Activated CD4-positive, alpha-beta memory T cell treated with anti-CD3 and anti-CD28 coated beads for 36 hours (primary cell): ENCODE measurements at regions not wholly inside any gene's neighbourhood (a gene's known extent, or its start where the extent isn't known, plus 50 kb on each side); places are given as distances from the start of the nearest gene placed in this dataset.

Experiments
- CTCF ChIA-PET: fragments of 350-600 bp; sonication (Branson Sonifier 250); formaldehyde crosslinking; loops from one replicate; lab custom pipeline; 2021; ENCODE audit warnings: antibody characterized with exemption, inconsistent platforms; lab: Charles Lee
- POLR2A ChIA-PET: fragments of 350-600 bp; sonication (Branson Sonifier 250); formaldehyde crosslinking; loops from one replicate; lab custom pipeline; 2021; ENCODE audit warnings: antibody characterized with exemption; lab: Charles Lee
- DNase-seq: peaks from one replicate; pipeline ENCODE4 v3.0.0-alpha.2; 2020
- H3K27ac Mint-ChIP-seq: one replicate; pipeline ENCODE4 v1.8.0; 2021; ENCODE audit warnings: mixed read lengths
- H3K27me3 Mint-ChIP-seq: one replicate; pipeline ENCODE4 v1.8.0; 2021; ENCODE audit warnings: mixed read lengths
- H3K36me3 Mint-ChIP-seq: one replicate; pipeline ENCODE4 v1.8.0; 2021; ENCODE audit warnings: mixed read lengths
- H3K4me1 Mint-ChIP-seq: one replicate; pipeline ENCODE4 v1.8.0; 2021; ENCODE audit warnings: low read depth, mixed read lengths
- H3K4me3 Mint-ChIP-seq: one replicate; pipeline ENCODE4 v1.8.0; 2021; ENCODE audit warnings: mild to moderate bottlenecking, mixed read lengths
- H3K9me3 Mint-ChIP-seq: one replicate; pipeline ENCODE4 v1.8.0; 2021; ENCODE audit warnings: mixed read lengths
- intact Hi-C: fragments of 100-400 bp; cut with micrococcal nuclease; formaldehyde crosslinking; loops from one replicate; pipeline ENCODE4 v1.15.1; 2023

GRCh38 chrX:67288156-67288555, 255.7 kb upstream of the AR start:
- Mint-ChIP-seq H3K36me3 (no peaks in the 10 kb centered on the region), H3K4me1 (no peaks in the 10 kb centered on the region), H3K27me3 (no peaks in the 10 kb centered on the region), H3K27ac (no peak overlapping the region), H3K9me3 (no peaks in the 10 kb centered on the region), H3K4me3 (no peak overlapping the region)
- ChIA-PET CTCF (no interaction called here), POLR2A (no interaction called here)
- no peak for DNase-seq
- intact Hi-C loops = no loop called here

GRCh38 chrX:67289055-67289499, 254.7 kb upstream of the AR start:
- Mint-ChIP-seq H3K27me3 (no peaks in the 10 kb centered on the region), H3K9me3 (no peaks in the 10 kb centered on the region), H3K4me3 (no peak overlapping the region), H3K4me1 (no peaks in the 10 kb centered on the region), H3K36me3 (no peaks in the 10 kb centered on the region), H3K27ac (no peak overlapping the region)
- intact Hi-C loops = no loop called here
- POLR2A ChIA-PET = no interaction called here
- no peak for DNase-seq
- CTCF ChIA-PET = no interaction called here

GRCh38 chrX:67290489-67291220, 253.2 kb upstream of the AR start:
- no peak overlapping the region for H3K4me3 Mint-ChIP-seq
- no peaks in the 10 kb centered on the region for H3K27me3 Mint-ChIP-seq
- no peaks in the 10 kb centered on the region for H3K9me3 Mint-ChIP-seq
- no peak overlapping the region for H3K27ac Mint-ChIP-seq
- no peaks in the 10 kb centered on the region for H3K36me3 Mint-ChIP-seq
- ChIA-PET CTCF (no interaction called here), POLR2A (no interaction called here)
- no peak for DNase-seq
- no peaks in the 10 kb centered on the region for H3K4me1 Mint-ChIP-seq
- intact Hi-C loops = no loop called here

GRCh38 chrX:67295924-67296323, 247.9 kb upstream of the AR start:
- H3K4me1 Mint-ChIP-seq = no peaks in the 10 kb centered on the region
- H3K9me3 Mint-ChIP-seq = peaks cover 2% of the 10 kb centered on the region
- ChIA-PET POLR2A (no interaction called here), CTCF (no interaction called here)
- DNase-seq = no peak
- intact Hi-C loops = no loop called here
- no peak overlapping the region for H3K27ac Mint-ChIP-seq
- H3K4me3 Mint-ChIP-seq = no peak overlapping the region
- no peaks in the 10 kb centered on the region for H3K36me3 Mint-ChIP-seq
- no peaks in the 10 kb centered on the region for H3K27me3 Mint-ChIP-seq

GRCh38 chrX:67296395-67296794, 247.4 kb upstream of the AR start:
- CTCF ChIA-PET = interaction anchor here (0.9 kb wide), 1 partner anchor 10 kb away, joined by 3 read pairs; no protein-coding TSS in a partner anchor
- no peak overlapping the region for H3K4me3 Mint-ChIP-seq
- no peaks in the 10 kb centered on the region for H3K4me1 Mint-ChIP-seq
- no peak for DNase-seq
- POLR2A ChIA-PET = no interaction called here
- peaks cover 2% of the 10 kb centered on the region for H3K9me3 Mint-ChIP-seq
- no peak overlapping the region for H3K27ac Mint-ChIP-seq
- H3K27me3 Mint-ChIP-seq = no peaks in the 10 kb centered on the region
- intact Hi-C loops = no loop called here
- H3K36me3 Mint-ChIP-seq = no peaks in the 10 kb centered on the region

GRCh38 chrX:67317725-67318124, 226.1 kb upstream of the AR start:
- ChIA-PET CTCF (no interaction called here), POLR2A (no interaction called here)
- Mint-ChIP-seq H3K4me1 (no peaks in the 10 kb centered on the region), H3K27ac (no peak overlapping the region), H3K4me3 (no peak overlapping the region), H3K9me3 (peaks cover 5% of the 10 kb centered on the region), H3K27me3 (no peaks in the 10 kb centered on the region), H3K36me3 (no peaks in the 10 kb centered on the region)
- intact Hi-C loops = no loop called here
- DNase-seq = no peak

- DNase-seq = no peak
- intact Hi-C loops = no loop called here
- Mint-ChIP-seq H3K27me3 (no peaks in the 10 kb centered on the region), H3K27ac (no peak overlapping the region), H3K4me3 (no peak overlapping the region), H3K9me3 (peaks cover 2% of the 10 kb centered on the region), H3K36me3 (no peaks in the 10 kb centered on the region), H3K4me1 (no peaks in the 10 kb centered on the region)
- ChIA-PET CTCF (no interaction called here), POLR2A (no interaction called here)
Measured at GRCh38 chrX:67328476-67328875, 215.3 kb upstream of the AR start.

GRCh38 chrX:67334323-67334722, 209.5 kb upstream of the AR start:
- no peaks in the 10 kb centered on the region for H3K9me3 Mint-ChIP-seq
- POLR2A ChIA-PET = no interaction called here

GRCh38 chrX:67338262-67338661, 205.6 kb upstream of the AR start:
- intact Hi-C loops = no loop called here
- H3K27me3 Mint-ChIP-seq = no peaks in the 10 kb centered on the region
- POLR2A ChIA-PET = no interaction called here

More at GRCh38 chrX:67334323-67334722, 209.5 kb upstream of the AR start:
- no peak overlapping the region for H3K4me3 Mint-ChIP-seq
- H3K27ac Mint-ChIP-seq = no peak overlapping the region
- CTCF ChIA-PET = no interaction called here
- DNase-seq = no peak
- no peaks in the 10 kb centered on the region for H3K36me3 Mint-ChIP-seq
- H3K27me3 Mint-ChIP-seq = no peaks in the 10 kb centered on the region
- H3K4me1 Mint-ChIP-seq = no peaks in the 10 kb centered on the region
- intact Hi-C loops = no loop called here

GRCh38 chrX:67342138-67342537, 201.7 kb upstream of the AR start:
- POLR2A ChIA-PET = no interaction called here
- no peak overlapping the region for H3K27ac Mint-ChIP-seq
- intact Hi-C loops = no loop called here
- CTCF ChIA-PET = no interaction called here
- no peaks in the 10 kb centered on the region for H3K27me3 Mint-ChIP-seq
- no peaks in the 10 kb centered on the region for H3K36me3 Mint-ChIP-seq
- no peaks in the 10 kb centered on the region for H3K9me3 Mint-ChIP-seq
- DNase-seq = no peak
- no peak overlapping the region for H3K4me3 Mint-ChIP-seq
- no peaks in the 10 kb centered on the region for H3K4me1 Mint-ChIP-seq

More at GRCh38 chrX:67338262-67338661, 205.6 kb upstream of the AR start:
- Mint-ChIP-seq H3K4me3 (no peak overlapping the region), H3K27ac (no peak overlapping the region), H3K36me3 (no peaks in the 10 kb centered on the region), H3K4me1 (no peaks in the 10 kb centered on the region), H3K9me3 (no peaks in the 10 kb centered on the region)
- no peak for DNase-seq
- CTCF ChIA-PET = no interaction called here

GRCh38 chrX:67346225-67346624, 197.6 kb upstream of the AR start:
- Mint-ChIP-seq H3K9me3 (no peaks in the 10 kb centered on the region), H3K4me1 (no peaks in the 10 kb centered on the region), H3K36me3 (no peaks in the 10 kb centered on the region), H3K27me3 (no peaks in the 10 kb centered on the region), H3K4me3 (no peak overlapping the region), H3K27ac (no peak overlapping the region)
- ChIA-PET CTCF (no interaction called here), POLR2A (no interaction called here)
- DNase-seq = no peak
- intact Hi-C loops = no loop called here

- ChIA-PET POLR2A (no interaction called here), CTCF (no interaction called here)
- DNase-seq = no peak
- Mint-ChIP-seq H3K27ac (no peak overlapping the region), H3K4me3 (no peak overlapping the region), H3K4me1 (no peaks in the 10 kb centered on the region), H3K36me3 (no peaks in the 10 kb centered on the region), H3K9me3 (no peaks in the 10 kb centered on the region), H3K27me3 (no peaks in the 10 kb centered on the region)
- intact Hi-C loops = no loop called here
Measured at GRCh38 chrX:67346667-67347066, 197.2 kb upstream of the AR start.

GRCh38 chrX:67347145-67347544, 196.7 kb upstream of the AR start:
- POLR2A ChIA-PET = no interaction called here
- CTCF ChIA-PET = no interaction called here
- DNase-seq = no peak
- H3K9me3 Mint-ChIP-seq = no peaks in the 10 kb centered on the region
- no peak overlapping the region for H3K27ac Mint-ChIP-seq
- intact Hi-C loops = no loop called here
- no peaks in the 10 kb centered on the region for H3K36me3 Mint-ChIP-seq
- no peaks in the 10 kb centered on the region for H3K4me1 Mint-ChIP-seq
- no peaks in the 10 kb centered on the region for H3K27me3 Mint-ChIP-seq
- H3K4me3 Mint-ChIP-seq = no peak overlapping the region
